Astrocyte of the cerebellum (primary cell): ENCODE measurements at regions not wholly inside any gene's neighbourhood (a gene's known extent, or its start where the extent isn't known, plus 50 kb on each side); places are given as distances from the start of the nearest gene placed in this dataset.

Experiments
- DNase-seq: peaks from one replicate; pipeline ENCODE4 v3.0.0-alpha.2; 2011; ENCODE audit warnings: low read depth
- H3K4me3 ChIP-seq: 2 replicates; pipeline ENCODE4 v1.5.1; 2011; ENCODE audit warnings: mild to moderate bottlenecking, low read depth, low read length, moderate library complexity
- in situ Hi-C: cut with HindIII; loops from 2 replicates; pipeline ENCODE4 v1.10.0; 2017; ENCODE audit warnings: low sequenced_read_pairs
- TF ChIP-seq, protein P1 (sequence below): IDR thresholded peaks from 2 replicates; pipeline ENCODE4 v1.5.1; 2012; ENCODE audit warnings: low read length, low read depth, moderate library complexity, mild to moderate bottlenecking; ENCODE audit errors: missing control alignments

DNA sequence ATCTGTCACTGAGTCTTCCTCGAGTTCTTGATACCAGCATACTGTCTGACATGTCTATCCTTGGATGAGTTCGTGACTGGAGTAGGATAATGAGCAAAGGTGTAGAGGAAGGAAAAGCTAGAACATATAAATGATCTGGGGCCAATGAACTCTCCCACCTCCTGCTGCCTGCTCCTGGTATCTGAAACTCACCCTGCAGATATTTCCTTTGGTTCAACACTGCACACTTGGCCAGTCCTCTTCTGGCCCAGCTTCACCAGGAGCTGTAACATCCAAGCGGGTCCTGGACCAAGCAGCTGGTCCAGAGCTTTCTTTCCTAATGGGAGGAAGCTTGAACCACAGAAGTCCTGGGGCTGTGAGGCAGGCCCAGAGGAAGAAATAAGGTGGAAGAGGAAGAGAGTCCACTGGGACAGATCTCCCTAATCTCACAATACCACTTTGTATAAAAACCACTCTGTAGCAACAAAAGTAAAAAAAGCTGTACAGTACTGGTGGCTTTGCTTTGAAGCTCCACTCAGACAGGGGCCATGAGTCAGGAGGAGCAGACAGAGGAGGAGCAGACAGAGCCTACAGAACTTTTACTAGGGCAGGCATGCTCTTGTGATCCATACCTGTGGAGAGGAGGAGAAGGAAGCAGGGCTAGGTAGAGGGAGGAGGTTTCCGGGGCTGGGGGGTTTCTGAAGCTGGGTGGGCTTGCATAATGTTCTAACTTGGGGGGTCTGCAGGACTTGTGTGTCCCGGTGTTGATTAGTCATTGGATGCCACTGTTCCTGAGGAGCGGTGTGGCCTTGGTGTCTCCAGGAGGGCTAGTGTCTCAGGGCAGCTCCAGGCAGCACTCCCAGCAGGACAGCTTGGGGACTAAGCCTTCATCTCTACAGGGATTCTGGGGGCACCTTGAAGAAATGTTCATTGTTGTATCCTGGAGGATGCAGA is 166.9 kb downstream of the ABHD5 start:
- DNase-seq = no peak
- TF ChIP-seq, protein P1, sequence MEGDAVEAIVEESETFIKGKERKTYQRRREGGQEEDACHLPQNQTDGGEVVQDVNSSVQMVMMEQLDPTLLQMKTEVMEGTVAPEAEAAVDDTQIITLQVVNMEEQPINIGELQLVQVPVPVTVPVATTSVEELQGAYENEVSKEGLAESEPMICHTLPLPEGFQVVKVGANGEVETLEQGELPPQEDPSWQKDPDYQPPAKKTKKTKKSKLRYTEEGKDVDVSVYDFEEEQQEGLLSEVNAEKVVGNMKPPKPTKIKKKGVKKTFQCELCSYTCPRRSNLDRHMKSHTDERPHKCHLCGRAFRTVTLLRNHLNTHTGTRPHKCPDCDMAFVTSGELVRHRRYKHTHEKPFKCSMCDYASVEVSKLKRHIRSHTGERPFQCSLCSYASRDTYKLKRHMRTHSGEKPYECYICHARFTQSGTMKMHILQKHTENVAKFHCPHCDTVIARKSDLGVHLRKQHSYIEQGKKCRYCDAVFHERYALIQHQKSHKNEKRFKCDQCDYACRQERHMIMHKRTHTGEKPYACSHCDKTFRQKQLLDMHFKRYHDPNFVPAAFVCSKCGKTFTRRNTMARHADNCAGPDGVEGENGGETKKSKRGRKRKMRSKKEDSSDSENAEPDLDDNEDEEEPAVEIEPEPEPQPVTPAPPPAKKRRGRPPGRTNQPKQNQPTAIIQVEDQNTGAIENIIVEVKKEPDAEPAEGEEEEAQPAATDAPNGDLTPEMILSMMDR = no peak
- in situ Hi-C loops = no loop called here
- H3K4me3 ChIP-seq = no peak overlapping the region

DNA sequence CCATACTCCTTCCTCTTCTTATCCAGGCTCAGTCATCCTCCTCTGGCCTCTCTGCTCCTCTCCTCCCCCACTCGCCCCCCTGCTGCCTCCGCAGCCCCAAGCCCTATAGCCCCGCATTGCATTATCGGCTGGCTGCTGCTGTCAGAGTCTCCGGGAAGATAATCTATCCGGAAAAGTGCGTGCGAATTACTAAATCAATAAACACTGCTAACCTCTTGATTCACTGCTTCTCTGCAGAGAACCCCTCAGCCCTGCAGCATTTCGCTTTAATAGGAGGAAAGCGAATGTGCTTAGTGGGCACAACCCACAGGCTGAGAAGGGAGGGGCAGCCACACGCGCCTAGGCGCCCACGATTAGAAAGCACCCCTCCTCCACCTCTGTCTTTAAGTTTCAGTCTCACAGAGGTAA is 167.6 kb downstream of the ABHD5 start:
- TF ChIP-seq, protein P1 = no peak
- no peak overlapping the region for H3K4me3 ChIP-seq
- in situ Hi-C loops = no loop called here
- no peak for DNase-seq

DNA sequence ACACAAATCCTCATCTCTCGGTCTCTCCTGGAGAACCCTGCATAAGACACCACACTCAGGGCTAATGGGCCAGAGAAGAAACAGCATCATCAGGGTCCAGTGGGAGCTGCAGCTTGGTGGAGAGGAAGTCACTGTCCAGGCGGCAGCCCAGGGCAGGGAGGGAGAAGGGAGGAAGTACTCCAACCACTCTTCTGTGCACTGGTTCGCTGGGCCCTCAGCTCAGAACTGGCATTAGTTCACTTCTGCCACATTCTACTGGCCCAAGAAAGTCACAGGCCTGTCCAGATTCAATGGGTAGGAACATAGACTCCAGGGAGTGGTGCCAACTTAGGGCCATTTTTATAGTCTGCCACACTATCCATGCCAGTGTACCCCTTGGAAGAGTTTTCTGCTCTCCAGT is 169.0 kb downstream of the ABHD5 start:
- H3K4me3 ChIP-seq = no peak overlapping the region
- no peak for DNase-seq
- in situ Hi-C loops = loop anchor here (5.0 kb wide), 1 partner anchor 67 kb away; no protein-coding TSS in a partner anchor
- TF ChIP-seq, protein P1 = no peak

DNA sequence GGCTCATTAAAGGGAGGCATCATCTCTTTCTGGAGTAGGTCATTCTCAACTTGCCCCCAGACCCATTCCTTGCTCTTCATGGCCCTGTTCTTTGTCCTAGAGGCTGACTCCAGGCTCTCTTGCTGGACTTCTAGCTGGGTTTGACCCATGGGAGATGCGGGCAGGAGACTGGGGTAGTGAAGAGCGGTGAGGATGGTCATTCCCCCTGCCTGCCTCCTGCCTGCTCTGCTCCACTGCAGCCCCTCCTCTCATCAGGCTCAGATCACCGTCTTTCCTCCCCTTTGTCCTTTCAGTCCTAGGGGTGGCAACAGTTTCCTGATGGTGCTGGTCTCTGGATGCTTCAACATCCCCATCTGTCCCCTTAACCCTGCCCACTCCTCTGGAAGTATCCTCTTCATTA is 170.9 kb downstream of the ABHD5 start:
- in situ Hi-C loops = loop anchor here (5.0 kb wide), 1 partner anchor 69 kb away; no protein-coding TSS in a partner anchor
- TF ChIP-seq, protein P1 = no peak
- no peak overlapping the region for H3K4me3 ChIP-seq
- no peak for DNase-seq

DNA sequence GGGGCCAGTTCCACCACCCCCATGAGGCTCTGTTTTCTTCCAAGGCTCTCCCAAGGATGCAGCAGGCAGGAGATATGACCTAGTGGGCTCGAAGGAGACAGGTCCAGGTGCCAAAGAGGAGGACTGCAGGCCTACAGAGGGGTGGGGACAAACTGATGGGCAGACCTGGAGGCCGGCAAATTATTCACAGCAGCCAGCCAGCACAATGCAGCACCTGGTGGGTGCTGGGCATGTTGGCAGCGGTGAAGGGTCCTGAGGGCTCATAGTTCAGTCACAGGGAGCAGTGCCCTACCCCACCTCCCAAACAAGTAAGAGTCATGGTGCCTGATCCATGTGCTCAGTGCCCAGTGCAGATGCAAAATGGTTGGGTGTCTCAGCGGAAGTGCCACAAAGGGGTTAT is 171.7 kb downstream of the ABHD5 start:
- TF ChIP-seq, protein P1 = no peak
- DNase-seq = no peak
- in situ Hi-C loops = loop anchor here (5.0 kb wide), 1 partner anchor 70 kb away; no protein-coding TSS in a partner anchor
- H3K4me3 ChIP-seq = no peak overlapping the region

DNA sequence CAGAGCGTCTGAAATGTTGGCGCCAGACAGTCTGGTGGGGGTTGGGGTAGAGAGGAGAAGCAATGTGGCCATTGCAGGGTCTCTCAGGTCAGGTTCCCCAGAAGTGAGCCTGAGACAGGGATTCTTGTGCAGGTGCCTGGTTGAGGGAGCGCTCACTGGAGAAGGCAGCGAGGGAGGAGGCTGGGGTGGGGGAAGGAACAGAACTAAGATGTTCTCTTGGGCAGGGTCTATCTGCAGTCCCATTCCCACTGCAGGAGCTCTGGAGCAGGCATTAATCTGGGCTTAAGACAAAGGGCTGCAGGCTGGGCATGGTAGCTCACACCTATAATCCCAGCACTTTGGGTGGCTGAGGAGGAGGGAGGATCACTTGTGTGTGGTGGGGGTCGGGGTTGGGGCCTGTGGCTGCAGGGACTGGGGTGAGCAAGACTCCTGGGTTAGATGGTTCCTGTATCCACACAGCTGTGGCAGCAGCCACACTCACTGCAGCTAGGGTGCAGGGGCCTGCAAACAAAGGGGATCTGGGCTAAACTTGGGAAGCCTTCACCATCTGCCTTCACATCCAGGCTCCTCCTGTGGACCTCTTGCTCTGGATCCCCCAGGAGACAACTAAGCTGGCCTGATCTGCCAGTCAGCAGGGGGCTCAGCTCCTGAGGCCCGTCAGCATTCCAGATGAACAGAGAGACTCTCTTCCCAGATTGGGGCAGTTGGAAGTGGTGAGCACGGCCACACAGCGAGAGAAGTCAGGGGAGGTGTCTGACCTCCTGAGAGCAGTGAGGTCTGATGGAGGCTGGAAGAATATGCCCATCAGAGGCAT is 172.5 kb downstream of the ABHD5 start:
- no peak for DNase-seq
- TF ChIP-seq, protein P1 = no peak
- in situ Hi-C loops = loop anchor here (5.0 kb wide), 1 partner anchor 71 kb away; no protein-coding TSS in a partner anchor
- H3K4me3 ChIP-seq = no peak overlapping the region
